ENCODE measurements at regions not wholly inside any gene's neighbourhood (a gene's known extent, or its start where the extent isn't known, plus 50 kb on each side); places are given as distances from the start of the nearest gene placed in this dataset.
A peak's percentile ranks its signal among the peaks of the same experiment; 100 is the strongest.

GRCh38 chr4:145230726-145231125 is 50.3 kb upstream of the OTUD4 start:
- WGBS, 5 donors, result 64 to 81% (median 72%) methylated on average over 2 of the region's 2 CpGs

More at GRCh38 chr4:145230726-145231125, 50.3 kb upstream of the OTUD4 start:
- Histone ChIP-seq H3K27me3 (no peaks in the 10 kb centered on the region), H3K27ac (no peak overlapping the region), H3K4me1 (no peaks in the 10 kb centered on the region), H3K4me3 (no peak overlapping the region), H3K9me3 (peaks cover 0 to 5% (median 0%) of the 10 kb centered on the region in 4 donors), H3K36me3 (no peaks in the 10 kb centered on the region)
- peak in 1 of 2 donors; percentile 24 for DNase-seq
- TF ChIP-seq CTCF (IDR thresholded peaks at IDR 0.05) (no peak), POLR2A (IDR thresholded peaks at IDR 0.05) (no peak), EP300 (IDR thresholded peaks at IDR 0.05) (no peak), POLR2AphosphoS5 (IDR thresholded peaks at IDR 0.05) (no peak)
- intact Hi-C loops (cut with DNase I; ENCODE audit: low total_unique reads), result no loop called here

All from stomach (tissue), 8 donors.